ENCODE measurements at regions not wholly inside any gene's neighbourhood (a gene's known extent, or its start where the extent isn't known, plus 50 kb on each side); places are given as distances from the start of the nearest gene placed in this dataset.

- H3K27me3 ChIP-seq (ENCODE audit: control insufficient read depth in 2 of 2, insufficient read depth in 1 of 2, low read length in 1 of 2) = no peaks in the 10 kb centered on the region
- peak overlapping the region in 1 of 2 donors; percentile 74 for H3K27ac ChIP-seq (ENCODE audit: low read depth in 1 of 2, low read length in 1 of 2)
- H3K36me3 ChIP-seq (ENCODE audit: control insufficient read depth in 2 of 2, insufficient read depth in 2 of 2, low read length in 1 of 2) = no peaks in the 10 kb centered on the region
- H3K9me3 ChIP-seq (ENCODE audit: control insufficient read depth in 2 of 2, insufficient read depth in 1 of 2, low read length in 1 of 2) = no peaks in the 10 kb centered on the region
- H3K4me3 ChIP-seq (ENCODE audit: low read length in 2 of 2) = no peak overlapping the region
- WGBS = 93% methylated on average over 14 of the region's 14 CpGs
- peaks cover 20 to 37% of the 10 kb centered on the region in 2 donors for H3K4me1 ChIP-seq (ENCODE audit: control insufficient read depth in 2 of 2, insufficient read depth in 2 of 2, low read length in 2 of 2)
- DNase-seq (ENCODE audit: low read depth in 6 of 9, low spot score in 9 of 9) = no peak
These were observed 127.3 kb upstream of the LGALSL start for GRCh38 chr2:64326578-64327050.

- H3K9me3 ChIP-seq (ENCODE audit: control insufficient read depth in 2 of 2, insufficient read depth in 1 of 2, low read length in 1 of 2) = no peaks in the 10 kb centered on the region
- H3K36me3 ChIP-seq (ENCODE audit: control insufficient read depth in 2 of 2, insufficient read depth in 2 of 2, low read length in 1 of 2) = no peaks in the 10 kb centered on the region
- peak overlapping the region; percentile 39 to 86 for H3K27ac ChIP-seq (ENCODE audit: low read depth in 1 of 2, low read length in 1 of 2)
- H3K4me1 ChIP-seq (ENCODE audit: control insufficient read depth in 2 of 2, insufficient read depth in 2 of 2, low read length in 2 of 2) = peaks cover 20 to 37% of the 10 kb centered on the region in 2 donors
- no peak for DNase-seq (ENCODE audit: low read depth in 6 of 9, low spot score in 9 of 9)
- H3K27me3 ChIP-seq (ENCODE audit: control insufficient read depth in 2 of 2, insufficient read depth in 1 of 2, low read length in 1 of 2) = no peaks in the 10 kb centered on the region
- WGBS = 92% methylated on average over 5 of the region's 5 CpGs
- no peak overlapping the region for H3K4me3 ChIP-seq (ENCODE audit: low read length in 2 of 2)
These were observed 126.8 kb upstream of the LGALSL start for GRCh38 chr2:64327129-64327509.

- Histone ChIP-seq H3K36me3 (ENCODE audit: control insufficient read depth in 2 of 2, insufficient read depth in 2 of 2, low read length in 1 of 2) (no peaks in the 10 kb centered on the region), H3K27me3 (ENCODE audit: control insufficient read depth in 2 of 2, insufficient read depth in 1 of 2, low read length in 1 of 2) (no peaks in the 10 kb centered on the region), H3K9me3 (ENCODE audit: control insufficient read depth in 2 of 2, insufficient read depth in 1 of 2, low read length in 1 of 2) (no peaks in the 10 kb centered on the region), H3K4me1 (ENCODE audit: control insufficient read depth in 2 of 2, insufficient read depth in 2 of 2, low read length in 2 of 2) (peaks cover 20 to 37% of the 10 kb centered on the region in 2 donors), H3K27ac (ENCODE audit: low read depth in 1 of 2, low read length in 1 of 2) (peak overlapping the region; percentile 42 to 86), H3K4me3 (ENCODE audit: low read length in 2 of 2) (peak overlapping the region in 1 of 2 donors; percentile 38)
- WGBS = 38% methylated on average over 16 of the region's 16 CpGs
- peak in 5 of 9 donors; percentile 27 to 75 (median 52) for DNase-seq (ENCODE audit: low read depth in 6 of 9, low spot score in 9 of 9)
These were observed 126.2 kb upstream of the LGALSL start for GRCh38 chr2:64327510-64328414.

- H3K9me3 ChIP-seq (ENCODE audit: control insufficient read depth in 2 of 2, insufficient read depth in 1 of 2, low read length in 1 of 2) = no peaks in the 10 kb centered on the region
- no peak for DNase-seq (ENCODE audit: low read depth in 6 of 9, low spot score in 9 of 9)
- no peak overlapping the region for H3K27ac ChIP-seq (ENCODE audit: low read depth in 1 of 2, low read length in 1 of 2)
- no peaks in the 10 kb centered on the region for H3K27me3 ChIP-seq (ENCODE audit: control insufficient read depth in 2 of 2, insufficient read depth in 1 of 2, low read length in 1 of 2)
- no peaks in the 10 kb centered on the region for H3K36me3 ChIP-seq (ENCODE audit: control insufficient read depth in 2 of 2, insufficient read depth in 2 of 2, low read length in 1 of 2)
- no peak overlapping the region for H3K4me3 ChIP-seq (ENCODE audit: low read length in 2 of 2)
- H3K4me1 ChIP-seq (ENCODE audit: control insufficient read depth in 2 of 2, insufficient read depth in 2 of 2, low read length in 2 of 2) = peaks cover 20 to 37% of the 10 kb centered on the region in 2 donors
- WGBS = 89% methylated on average over 8 of the region's 8 CpGs
These were observed 125.6 kb upstream of the LGALSL start for GRCh38 chr2:64328415-64328722.

- Histone ChIP-seq H3K4me3 (ENCODE audit: low read length in 2 of 2) (no peak overlapping the region), H3K36me3 (ENCODE audit: control insufficient read depth in 2 of 2, insufficient read depth in 2 of 2, low read length in 1 of 2) (no peaks in the 10 kb centered on the region), H3K27me3 (ENCODE audit: control insufficient read depth in 2 of 2, insufficient read depth in 1 of 2, low read length in 1 of 2) (no peaks in the 10 kb centered on the region), H3K9me3 (ENCODE audit: control insufficient read depth in 2 of 2, insufficient read depth in 1 of 2, low read length in 1 of 2) (no peaks in the 10 kb centered on the region), H3K27ac (ENCODE audit: low read depth in 1 of 2, low read length in 1 of 2) (no peak overlapping the region), H3K4me1 (ENCODE audit: control insufficient read depth in 2 of 2, insufficient read depth in 2 of 2, low read length in 2 of 2) (peaks cover 20 to 37% of the 10 kb centered on the region in 2 donors)
- DNase-seq (ENCODE audit: low read depth in 6 of 9, low spot score in 9 of 9) = no peak
- 97% methylated on average over 3 of the region's 3 CpGs for WGBS
These were observed 125.2 kb upstream of the LGALSL start for GRCh38 chr2:64328756-64329155.

GRCh38 chr2:64329848-64330247 lies 124.1 kb upstream of the LGALSL start:
- no peaks in the 10 kb centered on the region for H3K27me3 ChIP-seq (ENCODE audit: control insufficient read depth in 2 of 2, insufficient read depth in 1 of 2, low read length in 1 of 2)
- H3K4me1 ChIP-seq (ENCODE audit: control insufficient read depth in 2 of 2, insufficient read depth in 2 of 2, low read length in 2 of 2) = peaks cover 18 to 37% of the 10 kb centered on the region in 2 donors
- H3K4me3 ChIP-seq (ENCODE audit: low read length in 2 of 2) = no peak overlapping the region
- H3K36me3 ChIP-seq (ENCODE audit: control insufficient read depth in 2 of 2, insufficient read depth in 2 of 2, low read length in 1 of 2) = no peaks in the 10 kb centered on the region
- no peak overlapping the region for H3K27ac ChIP-seq (ENCODE audit: low read depth in 1 of 2, low read length in 1 of 2)
- DNase-seq (ENCODE audit: low read depth in 6 of 9, low spot score in 9 of 9) = no peak
- 83% methylated on average over 2 of the region's 2 CpGs for WGBS
- no peaks in the 10 kb centered on the region for H3K9me3 ChIP-seq (ENCODE audit: control insufficient read depth in 2 of 2, insufficient read depth in 1 of 2, low read length in 1 of 2)

GRCh38 chr2:64330281-64331113 lies 123.5 kb upstream of the LGALSL start:
- Histone ChIP-seq H3K4me1 (ENCODE audit: control insufficient read depth in 2 of 2, insufficient read depth in 2 of 2, low read length in 2 of 2) (peaks cover 18 to 34% of the 10 kb centered on the region in 2 donors), H3K4me3 (ENCODE audit: low read length in 2 of 2) (no peak overlapping the region)

GRCh38 chr2:64331114-64331645 lies 122.8 kb upstream of the LGALSL start:
- Histone ChIP-seq H3K4me3 (ENCODE audit: low read length in 2 of 2) (no peak overlapping the region), H3K36me3 (ENCODE audit: control insufficient read depth in 2 of 2, insufficient read depth in 2 of 2, low read length in 1 of 2) (no peaks in the 10 kb centered on the region), H3K4me1 (ENCODE audit: control insufficient read depth in 2 of 2, insufficient read depth in 2 of 2, low read length in 2 of 2) (peaks cover 17 to 27% of the 10 kb centered on the region in 2 donors), H3K27me3 (ENCODE audit: control insufficient read depth in 2 of 2, insufficient read depth in 1 of 2, low read length in 1 of 2) (no peaks in the 10 kb centered on the region), H3K9me3 (ENCODE audit: control insufficient read depth in 2 of 2, insufficient read depth in 1 of 2, low read length in 1 of 2) (no peaks in the 10 kb centered on the region), H3K27ac (ENCODE audit: low read depth in 1 of 2, low read length in 1 of 2) (no peak overlapping the region)
- 63% methylated on average over 6 of the region's 6 CpGs for WGBS
- no peak for DNase-seq (ENCODE audit: low read depth in 6 of 9, low spot score in 9 of 9)

More at GRCh38 chr2:64330281-64331113, 123.5 kb upstream of the LGALSL start:
- Histone ChIP-seq H3K27ac (ENCODE audit: low read depth in 1 of 2, low read length in 1 of 2) (peak overlapping the region in 1 of 2 donors; percentile 31), H3K9me3 (ENCODE audit: control insufficient read depth in 2 of 2, insufficient read depth in 1 of 2, low read length in 1 of 2) (no peaks in the 10 kb centered on the region), H3K27me3 (ENCODE audit: control insufficient read depth in 2 of 2, insufficient read depth in 1 of 2, low read length in 1 of 2) (no peaks in the 10 kb centered on the region), H3K36me3 (ENCODE audit: control insufficient read depth in 2 of 2, insufficient read depth in 2 of 2, low read length in 1 of 2) (no peaks in the 10 kb centered on the region)
- DNase-seq (ENCODE audit: low read depth in 6 of 9, low spot score in 9 of 9) = peak; percentile 57 to 90 (median 79)
- 27% methylated on average over 10 of the region's 10 CpGs for WGBS
